ENCODE measurements at regions not wholly inside any gene's neighbourhood (a gene's known extent, or its start where the extent isn't known, plus 50 kb on each side); places are given as distances from the start of the nearest gene placed in this dataset.
"Not testable (repeated sequence)": the region's sequence is repeated elsewhere in the genome, so short reads cannot be mapped to it uniquely, and the experiment has no call there.

- Mint-ChIP-seq H3K27ac (no peak overlapping the region), H3K9me3 (no peaks in the 10 kb centered on the region), H3K36me3 (ENCODE audit: low read depth) (no peaks in the 10 kb centered on the region), H3K4me1 (peaks cover 9% of the 10 kb centered on the region), H3K4me3 (no peak overlapping the region), H3K27me3 (peaks cover 8% of the 10 kb centered on the region)
- ATAC-seq (replicated peaks): peak; percentile 35
Observed at GRCh38 chr1:91098299-91098906, 76.6 kb upstream of the ZNF644 start.

- not testable (repeated sequence) for H3K9me3 Mint-ChIP-seq; H3K36me3 Mint-ChIP-seq (ENCODE audit: low read depth); ATAC-seq (replicated peaks); H3K4me1 Mint-ChIP-seq; H3K4me3 Mint-ChIP-seq; H3K27ac Mint-ChIP-seq
- H3K27me3 Mint-ChIP-seq: peaks cover 16% of the 10 kb centered on the region
Observed at GRCh38 chr1:91095321-91095720, 73.5 kb upstream of the ZNF644 start.

- Mint-ChIP-seq H3K27me3 (peaks cover 12% of the 10 kb centered on the region), H3K9me3 (no peaks in the 10 kb centered on the region), H3K4me3 (no peak overlapping the region), H3K4me1 (no peaks in the 10 kb centered on the region), H3K36me3 (ENCODE audit: low read depth) (no peaks in the 10 kb centered on the region), H3K27ac (no peak overlapping the region)
- ATAC-seq (replicated peaks): no peak
Observed at GRCh38 chr1:91092503-91092902, 70.7 kb upstream of the ZNF644 start.

- Mint-ChIP-seq H3K27ac (no peak overlapping the region), H3K27me3 (peaks cover 12% of the 10 kb centered on the region), H3K4me1 (no peaks in the 10 kb centered on the region), H3K4me3 (no peak overlapping the region), H3K36me3 (ENCODE audit: low read depth) (no peaks in the 10 kb centered on the region), H3K9me3 (no peaks in the 10 kb centered on the region)
- no peak for ATAC-seq (replicated peaks)
Observed at GRCh38 chr1:91091812-91092211, 70.0 kb upstream of the ZNF644 start.

GRCh38 chr1:91080650-91081049 lies 58.8 kb upstream of the ZNF644 start:
- Mint-ChIP-seq H3K36me3 (ENCODE audit: low read depth) (no peaks in the 10 kb centered on the region), H3K27me3 (no peaks in the 10 kb centered on the region), H3K27ac (no peak overlapping the region), H3K9me3 (no peaks in the 10 kb centered on the region), H3K4me3 (no peak overlapping the region), H3K4me1 (no peaks in the 10 kb centered on the region)
- peak; percentile 29 for ATAC-seq (replicated peaks)

- Mint-ChIP-seq H3K27me3 (no peaks in the 10 kb centered on the region), H3K27ac (no peak overlapping the region), H3K9me3 (no peaks in the 10 kb centered on the region), H3K36me3 (ENCODE audit: low read depth) (no peaks in the 10 kb centered on the region), H3K4me3 (no peak overlapping the region), H3K4me1 (no peaks in the 10 kb centered on the region)
- no peak for ATAC-seq (replicated peaks)
Observed at GRCh38 chr1:91078859-91079258, 57.0 kb upstream of the ZNF644 start.

GRCh38 chr1:91076834-91077233 lies 55.0 kb upstream of the ZNF644 start:
- no peaks in the 10 kb centered on the region for H3K27me3 Mint-ChIP-seq
- ATAC-seq (replicated peaks): no peak

GRCh38 chr1:91075233-91076135 lies 53.6 kb upstream of the ZNF644 start:
- ATAC-seq (replicated peaks): no peak
- H3K27ac Mint-ChIP-seq: no peak overlapping the region
- H3K4me3 Mint-ChIP-seq: no peak overlapping the region
- H3K36me3 Mint-ChIP-seq (ENCODE audit: low read depth): no peaks in the 10 kb centered on the region
- no peaks in the 10 kb centered on the region for H3K9me3 Mint-ChIP-seq
- peaks cover under 1% of the 10 kb centered on the region for H3K27me3 Mint-ChIP-seq
- no peaks in the 10 kb centered on the region for H3K4me1 Mint-ChIP-seq

More at GRCh38 chr1:91076834-91077233, 55.0 kb upstream of the ZNF644 start:
- Mint-ChIP-seq H3K36me3 (ENCODE audit: low read depth) (no peaks in the 10 kb centered on the region), H3K4me1 (no peaks in the 10 kb centered on the region), H3K9me3 (no peaks in the 10 kb centered on the region), H3K27ac (no peak overlapping the region), H3K4me3 (no peak overlapping the region)

- H3K27ac Mint-ChIP-seq: no peak overlapping the region
- ATAC-seq (replicated peaks): no peak
- H3K36me3 Mint-ChIP-seq (ENCODE audit: low read depth): no peaks in the 10 kb centered on the region
Observed at GRCh38 chr1:91073299-91073698, 51.5 kb upstream of the ZNF644 start.

GRCh38 chr1:91071838-91072237 lies 50.0 kb upstream of the ZNF644 start:
- no peak overlapping the region for H3K4me3 Mint-ChIP-seq
- no peaks in the 10 kb centered on the region for H3K4me1 Mint-ChIP-seq
- peaks cover 18% of the 10 kb centered on the region for H3K27me3 Mint-ChIP-seq
- no peaks in the 10 kb centered on the region for H3K36me3 Mint-ChIP-seq (ENCODE audit: low read depth)
- no peak for ATAC-seq (replicated peaks)
- peaks cover 7% of the 10 kb centered on the region for H3K9me3 Mint-ChIP-seq
- no peak overlapping the region for H3K27ac Mint-ChIP-seq

More at GRCh38 chr1:91073299-91073698, 51.5 kb upstream of the ZNF644 start:
- H3K4me1 Mint-ChIP-seq: no peaks in the 10 kb centered on the region
- H3K9me3 Mint-ChIP-seq: peaks cover 6% of the 10 kb centered on the region
- no peak overlapping the region for H3K4me3 Mint-ChIP-seq
- H3K27me3 Mint-ChIP-seq: peaks cover 11% of the 10 kb centered on the region

All from activated T-helper 17 cell treated with anti-CD3 and anti-CD28 coated beads, Interleukin-2, amount 50 U/mL, for 72 hours (primary cell).